GM21737 (cell line): ENCODE measurements at regions not wholly inside any gene's neighbourhood (a gene's known extent, or its start where the extent isn't known, plus 50 kb on each side); places are given as distances from the start of the nearest gene placed in this dataset.
"Not testable (repeated sequence)": the region's sequence is repeated elsewhere in the genome, so short reads cannot be mapped to it uniquely, and the experiment has no call there.

Experiments used
- ATAC-seq: cut with Tn5 transposase; IDR thresholded peaks from one replicate; pipeline ENCODE4 v1.9.1; 2021; ENCODE audit warnings: mild to moderate bottlenecking, moderate library complexity; ENCODE audit not compliant: unreplicated experiment

- ATAC-seq: no peak
Observed at GRCh38 chr2:66111706-66112105, 323.2 kb upstream of the MEIS1 start.

GRCh38 chr2:66110608-66111007 is 324.3 kb upstream of the MEIS1 start:
- ATAC-seq: no peak

GRCh38 chr2:66110086-66110485 is 324.8 kb upstream of the MEIS1 start:
- ATAC-seq: no peak

GRCh38 chr2:66109419-66109818 is 325.5 kb upstream of the MEIS1 start:
- ATAC-seq: no peak

- no peak for ATAC-seq
Observed at GRCh38 chr2:66105066-66105753, 329.7 kb upstream of the MEIS1 start.

GRCh38 chr2:66103581-66103980 is 331.3 kb upstream of the MEIS1 start:
- no peak for ATAC-seq

GRCh38 chr2:66101206-66101605 is 333.7 kb upstream of the MEIS1 start:
- ATAC-seq: no peak

GRCh38 chr2:66095820-66096345 is 339.0 kb upstream of the MEIS1 start:
- no peak for ATAC-seq

GRCh38 chr2:66094689-66095088 is 340.2 kb upstream of the MEIS1 start:
- not testable (repeated sequence) for ATAC-seq

GRCh38 chr2:66093371-66093770 is 341.6 kb upstream of the MEIS1 start:
- no peak for ATAC-seq

GRCh38 chr2:66084948-66085590 is 349.9 kb upstream of the MEIS1 start:
- no peak for ATAC-seq

- ATAC-seq: no peak
Observed at GRCh38 chr2:66082581-66082980, 352.3 kb upstream of the MEIS1 start.

GRCh38 chr2:66080127-66080526 is 354.8 kb upstream of the MEIS1 start:
- ATAC-seq: no peak

GRCh38 chr2:66073172-66073571 is 361.8 kb upstream of the MEIS1 start:
- no peak for ATAC-seq

- no peak for ATAC-seq
Observed at GRCh38 chr2:66070721-66071602, 364.0 kb upstream of the MEIS1 start.

- no peak for ATAC-seq
Observed at GRCh38 chr2:66069937-66070720, 364.8 kb upstream of the MEIS1 start.

GRCh38 chr2:66066032-66066431 is 368.9 kb upstream of the MEIS1 start:
- no peak for ATAC-seq

GRCh38 chr2:66059332-66059731 is 375.6 kb upstream of the MEIS1 start:
- ATAC-seq: no peak

GRCh38 chr2:66058675-66059074 is 376.2 kb upstream of the MEIS1 start:
- ATAC-seq: no peak

- ATAC-seq: no peak
Observed at GRCh38 chr2:66057844-66058243, 377.1 kb upstream of the MEIS1 start.

- ATAC-seq: no peak
Observed at GRCh38 chr2:66050392-66050791, 384.5 kb upstream of the MEIS1 start.
